ENCODE measurements at regions not wholly inside any gene's neighbourhood (a gene's known extent, or its start where the extent isn't known, plus 50 kb on each side); places are given as distances from the start of the nearest gene placed in this dataset.
"Not testable (repeated sequence)": the region's sequence is repeated elsewhere in the genome, so short reads cannot be mapped to it uniquely, and the experiment has no call there.

DNA sequence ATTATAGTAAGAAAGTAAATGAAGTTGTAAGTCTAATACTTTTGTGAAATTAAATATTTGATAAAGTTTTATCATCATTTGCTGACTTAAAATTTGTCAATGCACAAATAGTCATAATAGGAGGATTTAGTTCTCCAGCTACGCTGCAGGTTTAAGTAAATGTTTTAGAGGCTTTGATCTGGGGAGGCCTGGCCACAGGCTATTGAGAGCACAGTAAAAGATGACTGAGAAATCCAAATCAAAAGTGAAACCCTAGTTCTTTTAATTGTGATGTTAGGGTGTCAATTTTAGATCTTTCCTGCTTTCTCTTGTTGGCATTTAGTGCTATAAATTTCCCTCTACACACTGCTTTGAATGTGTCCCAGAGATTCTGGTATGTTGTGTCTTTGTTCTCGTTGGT is 694.3 kb upstream of the ZNF385D start:
- H3K27me3 ChIP-seq (replicated peaks in 1 of 4; ENCODE audit: control insufficient read depth in 3 of 4, extremely low read depth in 1 of 4, insufficient read depth in 3 of 4, low read length in 3 of 4); CTCF ChIA-PET (ENCODE audit: partially characterized antibody); FAIRE-seq: not testable (repeated sequence)

More for the DNA sequence above, 694.3 kb upstream of the ZNF385D start:
- H2AFZ ChIP-seq (ENCODE audit: low read length); H3K23me2 ChIP-seq (ENCODE audit: low read depth, low read length); H2BK12ac ChIP-seq (ENCODE audit: low read depth, low read length); H3K4me1 ChIP-seq (replicated peaks in 1 of 4; ENCODE audit: control insufficient read depth in 3 of 4, insufficient read depth in 4 of 4, low read length in 3 of 4); H3K4me3 ChIP-seq (ENCODE audit: extremely low read depth in 1 of 4, insufficient read depth in 2 of 4, low read depth in 3 of 4, low read length in 4 of 4); H3K23ac ChIP-seq (ENCODE audit: insufficient read length); H4K91ac ChIP-seq (replicated peaks; ENCODE audit: insufficient read length, low read length); H2AK5ac ChIP-seq (ENCODE audit: low read depth, low read length); H3K9ac ChIP-seq (replicated peaks in 1 of 4; ENCODE audit: extremely low read depth in 1 of 4, low read depth in 3 of 4, low read length in 3 of 4); H3K79me1 ChIP-seq (ENCODE audit: low read depth, low read length); H2BK15ac ChIP-seq (ENCODE audit: low read length); H3K4me2 ChIP-seq (ENCODE audit: insufficient read depth in 1 of 2, low read depth in 2 of 2, low read length in 2 of 2); H3K18ac ChIP-seq (ENCODE audit: extremely low read depth, low read length); H3K56ac ChIP-seq (replicated peaks; ENCODE audit: insufficient read length, low read depth, low read length); H3K27ac ChIP-seq (ENCODE audit: low read depth, low read length); H2BK5ac ChIP-seq (ENCODE audit: low read depth, low read length); H4K20me1 ChIP-seq (replicated peaks in 1 of 2; ENCODE audit: control insufficient read depth in 1 of 2, insufficient read depth in 2 of 2, low read length in 2 of 2); H3K4ac ChIP-seq (replicated peaks; ENCODE audit: insufficient read length, low read depth, low read length); H3K14ac ChIP-seq (ENCODE audit: insufficient read length); H2BK20ac ChIP-seq (ENCODE audit: low read length); H2BK120ac ChIP-seq (replicated peaks; ENCODE audit: low read depth, low read length); H4K8ac ChIP-seq (ENCODE audit: extremely low read depth, insufficient read depth, low read length); H3K79me2 ChIP-seq (ENCODE audit: control insufficient read depth in 1 of 2, insufficient read depth in 2 of 2, low read length in 2 of 2); DNase-seq (ENCODE audit: low read depth in 1 of 2, low spot score in 2 of 2); H3K9me3 ChIP-seq (ENCODE audit: insufficient read depth in 2 of 2, low read depth in 1 of 2, low read length in 1 of 2); POLR2A ChIA-PET (ENCODE audit: partially characterized antibody); H3K36me3 ChIP-seq (ENCODE audit: control insufficient read depth in 2 of 4, insufficient read depth in 4 of 4, low read length in 3 of 4); H4K5ac ChIP-seq (ENCODE audit: insufficient read length, low read depth, low read length): not testable (repeated sequence)
- whole genome bisulfite sequencing, 2 experiments (ENCODE audit: extremely low coverage in 1 of 2, insufficient coverage in 1 of 2, insufficient read length in 1 of 2, insufficient replicate concordance in 2 of 2, low coverage in 1 of 2, low lambda C conversion rate in 2 of 2, missing lambda C conversion rate in 1 of 2), result 90% methylated on average over 2 of the region's 2 CpGs; no CpG with 5 or more reads in 1 of the 2 experiments

Data from H1 (cell line).